Astrocyte (in vitro differentiated cells and primary cell): ENCODE measurements at regions not wholly inside any gene's neighbourhood (a gene's known extent, or its start where the extent isn't known, plus 50 kb on each side); places are given as distances from the start of the nearest gene placed in this dataset.

Experiments used
- DNase-seq: peaks from one replicate; pipeline ENCODE4 v3.0.0-alpha.2; 2010; ENCODE audit warnings: low read depth
- FAIRE-seq: peaks from 2 replicates; lab custom pipeline; 2011; peaks lifted over from hg19 to GRCh38; lab: Jason Lieb, UNC
- H2AFZ ChIP-seq: 2 replicates; pipeline ENCODE4 v1.6.0; 2012; ENCODE audit warnings: low read depth, low read length, inconsistent platforms
- H3K27ac ChIP-seq: 2 replicates; pipeline ENCODE4 v1.5.1; 2011; ENCODE audit warnings: low read depth, low read length, inconsistent platforms
- H3K27me3 ChIP-seq: 2 replicates; pipeline ENCODE4 v1.6.0; 2011; ENCODE audit warnings: low read length, inconsistent platforms; ENCODE audit not compliant: insufficient read depth
- H3K36me3 ChIP-seq: 2 replicates; pipeline ENCODE4 v1.5.1; 2011; ENCODE audit warnings: low read length, inconsistent platforms; ENCODE audit not compliant: insufficient read depth
- H3K4me1 ChIP-seq: 2 replicates; pipeline ENCODE4 v1.5.1; 2011; ENCODE audit warnings: low read length, inconsistent platforms; ENCODE audit not compliant: insufficient read depth
- H3K4me2 ChIP-seq: 2 replicates; pipeline ENCODE4 v1.6.0; 2012; ENCODE audit warnings: low read length, inconsistent platforms
- H3K4me3 ChIP-seq: 2 replicates; pipeline ENCODE4 v1.5.1; 2011; ENCODE audit warnings: low read depth, mild to moderate bottlenecking, low read length, inconsistent platforms; ENCODE audit not compliant: insufficient read depth
- H3K79me2 ChIP-seq: 2 replicates; pipeline ENCODE4 v1.6.0; 2012; ENCODE audit warnings: mild to moderate bottlenecking, low read length, inconsistent platforms; ENCODE audit not compliant: insufficient read depth
- H3K9ac ChIP-seq: 2 replicates; pipeline ENCODE4 v1.6.0; 2012; ENCODE audit warnings: mild to moderate bottlenecking, low read length, inconsistent platforms
- H3K9me3 ChIP-seq: 2 replicates; pipeline ENCODE4 v1.5.1; 2012; ENCODE audit warnings: low read depth, mild to moderate bottlenecking, low read length, inconsistent platforms; ENCODE audit not compliant: insufficient read depth
- H4K20me1 ChIP-seq: 2 replicates; pipeline ENCODE4 v1.6.0; 2012; ENCODE audit warnings: low read length, inconsistent platforms; ENCODE audit not compliant: insufficient read depth
- H3K27ac Mint-ChIP-seq: one replicate; pipeline ENCODE4 v1.8.0; 2021; ENCODE audit warnings: mild to moderate bottlenecking, mixed read lengths; ENCODE audit not compliant: unreplicated experiment
- H3K27me3 Mint-ChIP-seq: one replicate; pipeline ENCODE4 v1.8.0; 2021; ENCODE audit warnings: low read depth, mixed read lengths; ENCODE audit not compliant: unreplicated experiment
- H3K36me3 Mint-ChIP-seq: one replicate; pipeline ENCODE4 v1.8.0; 2021; ENCODE audit warnings: low read depth, mixed read lengths; ENCODE audit not compliant: unreplicated experiment
- H3K4me1 Mint-ChIP-seq: one replicate; pipeline ENCODE4 v1.8.0; 2021; ENCODE audit warnings: low read depth, mixed read lengths; ENCODE audit not compliant: unreplicated experiment
- H3K4me3 Mint-ChIP-seq: one replicate; pipeline ENCODE4 v1.8.0; 2021; ENCODE audit warnings: mild to moderate bottlenecking, moderate library complexity, mixed read lengths; ENCODE audit not compliant: unreplicated experiment
- H3K9me3 Mint-ChIP-seq: one replicate; pipeline ENCODE4 v1.8.0; 2021; ENCODE audit warnings: mild to moderate bottlenecking, mixed read lengths; ENCODE audit not compliant: unreplicated experiment
- CTCF ChIP-seq: IDR thresholded peaks from 2 replicates; pipeline ENCODE4 v1.5.1; 2011; ENCODE audit warnings: low read depth, mild to moderate bottlenecking, inconsistent platforms, low read length, moderate library complexity; ENCODE audit not compliant: insufficient read depth
- EZH2 ChIP-seq: IDR thresholded peaks from 2 replicates; pipeline ENCODE4 v1.6.1; 2012; ENCODE audit warnings: mild to moderate bottlenecking, low read length, inconsistent platforms; ENCODE audit not compliant: insufficient read depth

GRCh38 chr3:135500034-135500433 is 465.5 kb upstream of the PPP2R3A start:
- Histone ChIP-seq H4K20me1 (no peaks in the 10 kb centered on the region), H3K27ac (no peak overlapping the region), H3K4me2 (no peak overlapping the region), H2AFZ (no peak overlapping the region), H3K36me3 (no peaks in the 10 kb centered on the region), H3K4me1 (no peaks in the 10 kb centered on the region), H3K79me2 (no peaks in the 10 kb centered on the region), H3K27me3 (peaks cover 13% of the 10 kb centered on the region), H3K9ac (no peak overlapping the region), H3K9me3 (no peaks in the 10 kb centered on the region), H3K4me3 (no peak overlapping the region)
- TF ChIP-seq EZH2 (no peak), CTCF (no peak)
- Mint-ChIP-seq H3K36me3 (no peaks in the 10 kb centered on the region), H3K4me3 (no peak overlapping the region), H3K27me3 (peaks cover 26% of the 10 kb centered on the region), H3K27ac (no peak overlapping the region), H3K4me1 (no peaks in the 10 kb centered on the region), H3K9me3 (no peaks in the 10 kb centered on the region)
- FAIRE-seq, result no peak
- DNase-seq, result no peak

GRCh38 chr3:135503065-135503759 is 462.3 kb upstream of the PPP2R3A start:
- Histone ChIP-seq H3K27me3 (peaks cover 10% of the 10 kb centered on the region), H2AFZ (peak overlapping the region; percentile 76)

More at GRCh38 chr3:135503065-135503759, 462.3 kb upstream of the PPP2R3A start:
- H3K36me3 Mint-ChIP-seq, result no peaks in the 10 kb centered on the region
- H3K4me1 Mint-ChIP-seq, result no peaks in the 10 kb centered on the region
- no peaks in the 10 kb centered on the region for H3K79me2 ChIP-seq
- no peak overlapping the region for H3K9ac ChIP-seq
- no peak for DNase-seq
- no peak overlapping the region for H3K4me3 Mint-ChIP-seq
- H3K36me3 ChIP-seq, result no peaks in the 10 kb centered on the region
- no peak for TF ChIP-seq EZH2
- no peak for TF ChIP-seq CTCF
- H3K27ac Mint-ChIP-seq, result no peak overlapping the region
- peak overlapping the region; percentile 68 for H3K4me2 ChIP-seq
- no peak overlapping the region for H3K27ac ChIP-seq
- H4K20me1 ChIP-seq, result no peaks in the 10 kb centered on the region
- no peak overlapping the region for H3K4me3 ChIP-seq
- H3K4me1 ChIP-seq, result no peaks in the 10 kb centered on the region
- H3K9me3 Mint-ChIP-seq, result no peaks in the 10 kb centered on the region
- FAIRE-seq, result no peak
- no peaks in the 10 kb centered on the region for H3K9me3 ChIP-seq
- peaks cover 24% of the 10 kb centered on the region for H3K27me3 Mint-ChIP-seq
